A549 (cell line): ENCODE measurements at regions not wholly inside any gene's neighbourhood (a gene's known extent, or its start where the extent isn't known, plus 50 kb on each side); places are given as distances from the start of the nearest gene placed in this dataset.

Experiments used
- ATAC-seq, 2 experiments: fragments of 200-7000 bp in 1 of 2; fragments of >200 bp in 1 of 2; cut with Nextera tagmentation in 1 of 2; cut with Tn5 transposase in 1 of 2; 3 replicates each; pipeline versions ENCODE4 v1.8.0 to v1.9.1; 2018 to 2020; ENCODE audit warnings: mild to moderate bottlenecking in 1 of 2, moderate library complexity in 1 of 2
- CTCF ChIA-PET: fragments of 300-600 bp; sonication (Branson Sonifier 250); formaldehyde crosslinking; extraction: SDS; loops from one replicate; lab custom pipeline; 2021; ENCODE audit warnings: antibody characterized with exemption, inconsistent platforms; lab: Yijun Ruan, JAX
- POLR2A ChIA-PET: fragments of 350-600 bp; formaldehyde crosslinking; extraction: SDS; loops from one replicate; lab custom pipeline; 2021; ENCODE audit warnings: antibody characterized with exemption, inconsistent platforms; lab: Yijun Ruan, JAX
- DNase-seq, 2 experiments: peaks; one replicate each; pipeline versions ENCODE4 v3.0.0 to v3.0.0-alpha.2; 2011 to 2016; ENCODE audit warnings: low read depth in 1 of 2, low spot score in 1 of 2
- FAIRE-seq: peaks from 2 replicates; lab custom pipeline; 2011; peaks lifted over from hg19 to GRCh38; lab: Jason Lieb, UNC
- H3K27ac ChIP-seq, 2 experiments: fragments of >200 bp; sonication (Bioruptor Twin); formaldehyde crosslinking; 3 replicates each; pipeline ENCODE4 v1.5.1; 2016 to 2017
- H3K4me1 ChIP-seq: fragments of >200 bp; sonication (Bioruptor Twin); formaldehyde crosslinking; 3 replicates; pipeline ENCODE4 v1.6.1; 2016
- H3K4me2 ChIP-seq: fragments of >200 bp; sonication (Bioruptor Twin); formaldehyde crosslinking; 3 replicates; pipeline ENCODE4 v1.6.1; 2016
- H3K4me3 ChIP-seq: fragments of >200 bp; sonication (Bioruptor Twin); formaldehyde crosslinking; 3 replicates; pipeline ENCODE4 v1.5.1; 2016
- H3K9me3 ChIP-seq: fragments of >200 bp; sonication (Bioruptor Twin); formaldehyde crosslinking; 3 replicates; pipeline ENCODE4 v1.6.1; 2016
- CBX2 ChIP-seq: fragments of 200-600 bp; sonication (generic); IDR thresholded peaks from 2 replicates; pipeline ENCODE4 v1.6.1; 2016; ENCODE audit warnings: low read depth, mild to moderate bottlenecking, borderline replicate concordance
- CHD4 ChIP-seq: fragments of 200-600 bp; sonication (generic); IDR thresholded peaks from 2 replicates; pipeline ENCODE4 v1.6.1; 2016; ENCODE audit warnings: antibody characterized with exemption, mild to moderate bottlenecking, borderline replicate concordance
- FOXS1 ChIP-seq: fragments of 250-450 bp; sonication (Bioruptor Pico); IDR thresholded peaks from 2 replicates; pipeline ENCODE4 v1.5.0; 2020; ENCODE audit warnings: mild to moderate bottlenecking, moderate library complexity
- GATA3 ChIP-seq: IDR thresholded peaks from 2 replicates; pipeline ENCODE4 v1.6.1; 2012; ENCODE audit warnings: borderline replicate concordance
- HEYL ChIP-seq: fragments of 250-450 bp; sonication (Bioruptor Pico); IDR thresholded peaks from 2 replicates; pipeline ENCODE4 v1.8.0; 2021; ENCODE audit warnings: mild to moderate bottlenecking, moderate library complexity
- JUNB ChIP-seq: fragments of >200 bp; sonication (Bioruptor Twin); formaldehyde crosslinking; IDR thresholded peaks from 2 replicates; pipeline ENCODE4 v1.6.1; 2016
- KDM5A ChIP-seq: fragments of 200-600 bp; sonication (generic); IDR thresholded peaks from 2 replicates; pipeline ENCODE4 v1.6.1; 2016; ENCODE audit warnings: antibody characterized with exemption, mild to moderate bottlenecking
- MAFK ChIP-seq: fragments of 450-650 bp; IDR thresholded peaks from 2 replicates; pipeline ENCODE4 v1.6.1; 2014; ENCODE audit not compliant: partially characterized antibody
- NFE2L2 ChIP-seq: fragments of 150-350 bp; conservative IDR thresholded peaks from 2 replicates; pipeline ENCODE4 v1.6.1; 2014; ENCODE audit warnings: low read length
- NPAS2 ChIP-seq: fragments of 250-450 bp; sonication (Bioruptor Pico); IDR thresholded peaks from 2 replicates; pipeline ENCODE4 v1.8.0; 2022; ENCODE audit warnings: mild to moderate bottlenecking, moderate library complexity, borderline replicate concordance
- PHF8 ChIP-seq: fragments of 200-600 bp; sonication (generic); IDR thresholded peaks from 2 replicates; pipeline ENCODE4 v1.6.1; 2016; ENCODE audit warnings: low read depth, mild to moderate bottlenecking, antibody characterized with exemption, moderate library complexity, borderline replicate concordance
- RAD21 ChIP-seq, 2 experiments: fragments of >200 bp in 1 of 2; sonication (Bioruptor Twin) in 1 of 2; formaldehyde crosslinking in 1 of 2; IDR thresholded peaks in 1 of 2; conservative IDR thresholded peaks in 1 of 2; 2 replicates in 1 of 2; 3 replicates in 1 of 2; pipeline ENCODE4 v1.6.1; 2012 to 2018; ENCODE audit warnings: inconsistent platforms in 1 of 2
- SMC3 ChIP-seq: fragments of >200 bp; sonication (Bioruptor Twin); formaldehyde crosslinking; IDR thresholded peaks from 3 replicates; pipeline ENCODE4 v1.6.1; 2018; ENCODE audit warnings: inconsistent platforms
- SREBF2 ChIP-seq: fragments of 450-650 bp; IDR thresholded peaks from 2 replicates; pipeline ENCODE4 v1.6.1; 2014; ENCODE audit warnings: mild to moderate bottlenecking, moderate library complexity
- ZNF302 ChIP-seq: fragments of 250-450 bp; sonication (Bioruptor Pico); IDR thresholded peaks from 2 replicates; pipeline ENCODE4 v1.9.0; 2021; ENCODE audit warnings: inconsistent platforms, mild to moderate bottlenecking, moderate library complexity
- ZSCAN20 ChIP-seq: fragments of 250-450 bp; sonication (Bioruptor Pico); IDR thresholded peaks from 2 replicates; pipeline ENCODE4 v1.8.0; 2022; ENCODE audit warnings: mild to moderate bottlenecking, moderate library complexity
- WGBS: methylation state at CpG from one replicate; pipeline ENCODE4 v1.1.6; 2017; ENCODE audit errors: missing lambda C conversion rate; 5-methylcytosine and 5-hydroxymethylcytosine counted together
- TF ChIP-seq, protein P1 (sequence below): fragments of 200-600 bp; sonication (generic); IDR thresholded peaks from 2 replicates; pipeline ENCODE4 v1.6.1; 2016; ENCODE audit warnings: antibody characterized with exemption, mild to moderate bottlenecking, moderate library complexity
- TF ChIP-seq, protein P2 (sequence below): fragments of >200 bp; sonication (Bioruptor Twin); formaldehyde crosslinking; IDR thresholded peaks from 3 replicates; pipeline ENCODE4 v1.5.1; 2016
- TF ChIP-seq, protein P3 (sequence below): fragments of 150-350 bp; IDR thresholded peaks from 2 replicates; pipeline ENCODE4 v1.6.1; 2014; ENCODE audit warnings: low read depth, mild to moderate bottlenecking, low read length
- TF ChIP-seq, protein P4 (sequence below): IDR thresholded peaks from 2 replicates; pipeline ENCODE4 v1.6.1; 2012

DNA sequence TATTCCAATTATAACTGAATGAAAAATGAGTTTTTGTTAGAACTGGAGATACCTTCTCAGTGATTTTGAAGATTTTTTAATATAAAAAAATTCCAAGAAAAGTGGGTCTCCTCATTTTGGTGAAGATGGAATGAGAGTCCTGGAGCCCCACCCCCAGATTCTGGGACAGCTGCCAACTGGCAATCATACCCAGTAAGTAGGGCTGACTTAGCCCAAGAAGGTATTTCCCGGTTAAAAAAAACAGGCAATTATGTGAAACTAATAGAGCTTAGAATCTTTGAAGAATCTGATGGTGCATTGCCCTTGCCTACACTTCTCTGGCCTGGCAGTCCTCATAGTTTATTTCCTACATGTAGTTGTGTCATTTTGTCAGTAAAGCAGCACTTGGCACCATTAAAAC is 52.8 kb upstream of the VWDE start:
- H3K4me1 ChIP-seq = peaks cover 6% of the 10 kb centered on the region
- WGBS = 38% methylated on average over 1 of the region's 1 CpG
- TF ChIP-seq GATA3 (no peak), SMC3 (no peak), CBX2 (no peak), ZSCAN20 (CRISPR knock-in tag) (no peak), CHD4 (no peak), PHF8 (no peak)
- TF ChIP-seq, protein P1, sequence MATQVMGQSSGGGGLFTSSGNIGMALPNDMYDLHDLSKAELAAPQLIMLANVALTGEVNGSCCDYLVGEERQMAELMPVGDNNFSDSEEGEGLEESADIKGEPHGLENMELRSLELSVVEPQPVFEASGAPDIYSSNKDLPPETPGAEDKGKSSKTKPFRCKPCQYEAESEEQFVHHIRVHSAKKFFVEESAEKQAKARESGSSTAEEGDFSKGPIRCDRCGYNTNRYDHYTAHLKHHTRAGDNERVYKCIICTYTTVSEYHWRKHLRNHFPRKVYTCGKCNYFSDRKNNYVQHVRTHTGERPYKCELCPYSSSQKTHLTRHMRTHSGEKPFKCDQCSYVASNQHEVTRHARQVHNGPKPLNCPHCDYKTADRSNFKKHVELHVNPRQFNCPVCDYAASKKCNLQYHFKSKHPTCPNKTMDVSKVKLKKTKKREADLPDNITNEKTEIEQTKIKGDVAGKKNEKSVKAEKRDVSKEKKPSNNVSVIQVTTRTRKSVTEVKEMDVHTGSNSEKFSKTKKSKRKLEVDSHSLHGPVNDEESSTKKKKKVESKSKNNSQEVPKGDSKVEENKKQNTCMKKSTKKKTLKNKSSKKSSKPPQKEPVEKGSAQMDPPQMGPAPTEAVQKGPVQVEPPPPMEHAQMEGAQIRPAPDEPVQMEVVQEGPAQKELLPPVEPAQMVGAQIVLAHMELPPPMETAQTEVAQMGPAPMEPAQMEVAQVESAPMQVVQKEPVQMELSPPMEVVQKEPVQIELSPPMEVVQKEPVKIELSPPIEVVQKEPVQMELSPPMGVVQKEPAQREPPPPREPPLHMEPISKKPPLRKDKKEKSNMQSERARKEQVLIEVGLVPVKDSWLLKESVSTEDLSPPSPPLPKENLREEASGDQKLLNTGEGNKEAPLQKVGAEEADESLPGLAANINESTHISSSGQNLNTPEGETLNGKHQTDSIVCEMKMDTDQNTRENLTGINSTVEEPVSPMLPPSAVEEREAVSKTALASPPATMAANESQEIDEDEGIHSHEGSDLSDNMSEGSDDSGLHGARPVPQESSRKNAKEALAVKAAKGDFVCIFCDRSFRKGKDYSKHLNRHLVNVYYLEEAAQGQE = no peak
- TF ChIP-seq, all 56 proteins: peak for 0
- H3K4me2 ChIP-seq = 0 out of 3 replicates have a peak overlapping the region, but pooled peaks have one; percentile 9
- FAIRE-seq (no peak), ATAC-seq (no peak), DNase-seq (no peak)
- CTCF ChIA-PET = interaction anchor here (1.2 to 1.6 kb wide), 3 partner anchors 34 to 67 kb away, joined by 4 to 5 read pairs (median 5); no protein-coding TSS in a partner anchor
- no peak overlapping the region for H3K4me3 ChIP-seq
- H3K9me3 ChIP-seq = no peaks in the 10 kb centered on the region
- POLR2A ChIA-PET = no interaction called here
- no peak overlapping the region for H3K27ac ChIP-seq

DNA sequence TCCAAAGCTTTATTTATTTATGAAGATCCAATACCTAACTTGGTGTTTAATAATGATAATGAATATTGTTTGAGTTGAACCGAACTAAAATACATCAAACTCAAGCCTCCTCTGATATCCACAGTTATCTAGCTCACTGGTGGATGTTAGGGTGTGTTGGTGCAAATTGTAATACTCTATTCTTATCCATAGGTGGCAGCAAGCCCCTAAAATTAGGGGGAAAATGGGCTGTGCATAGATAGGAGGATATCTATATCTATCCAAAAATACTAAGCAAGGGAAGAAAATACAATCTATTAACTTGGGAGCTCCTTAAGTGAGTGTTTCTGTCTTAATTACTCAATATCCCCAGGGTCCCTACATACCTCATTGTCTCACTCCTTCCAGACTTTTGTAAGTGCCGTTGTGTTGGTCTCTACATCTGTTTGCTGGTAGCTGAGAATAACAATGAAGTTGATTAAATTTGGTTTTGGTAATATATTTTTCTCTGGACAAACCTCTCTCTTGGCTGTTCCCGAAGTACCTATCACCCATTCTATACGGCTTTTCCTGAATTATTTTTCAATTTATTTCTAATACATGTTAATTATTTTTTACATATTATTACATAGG is 55.0 kb upstream of the VWDE start:
- Histone ChIP-seq H3K4me2 (no peak overlapping the region), H3K4me1 (peaks cover 6% of the 10 kb centered on the region), H3K4me3 (no peak overlapping the region), H3K27ac (no peak overlapping the region), H3K9me3 (no peaks in the 10 kb centered on the region)
- TF ChIP-seq SMC3 = peak; percentile 47; the same call in 2 of the 3 replicates
- TF ChIP-seq, protein P2, sequence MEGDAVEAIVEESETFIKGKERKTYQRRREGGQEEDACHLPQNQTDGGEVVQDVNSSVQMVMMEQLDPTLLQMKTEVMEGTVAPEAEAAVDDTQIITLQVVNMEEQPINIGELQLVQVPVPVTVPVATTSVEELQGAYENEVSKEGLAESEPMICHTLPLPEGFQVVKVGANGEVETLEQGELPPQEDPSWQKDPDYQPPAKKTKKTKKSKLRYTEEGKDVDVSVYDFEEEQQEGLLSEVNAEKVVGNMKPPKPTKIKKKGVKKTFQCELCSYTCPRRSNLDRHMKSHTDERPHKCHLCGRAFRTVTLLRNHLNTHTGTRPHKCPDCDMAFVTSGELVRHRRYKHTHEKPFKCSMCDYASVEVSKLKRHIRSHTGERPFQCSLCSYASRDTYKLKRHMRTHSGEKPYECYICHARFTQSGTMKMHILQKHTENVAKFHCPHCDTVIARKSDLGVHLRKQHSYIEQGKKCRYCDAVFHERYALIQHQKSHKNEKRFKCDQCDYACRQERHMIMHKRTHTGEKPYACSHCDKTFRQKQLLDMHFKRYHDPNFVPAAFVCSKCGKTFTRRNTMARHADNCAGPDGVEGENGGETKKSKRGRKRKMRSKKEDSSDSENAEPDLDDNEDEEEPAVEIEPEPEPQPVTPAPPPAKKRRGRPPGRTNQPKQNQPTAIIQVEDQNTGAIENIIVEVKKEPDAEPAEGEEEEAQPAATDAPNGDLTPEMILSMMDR = peak; percentile 80
- TF ChIP-seq NFE2L2 = no peak
- TF ChIP-seq CHD4 = no peak
- peak; percentile 73 to 81 for TF ChIP-seq RAD21 (conservative IDR thresholded peaks at IDR 0.05 in 1 of 2, IDR thresholded peaks at IDR 0.05 in 1 of 2)
- DNase-seq (peak; percentile 41 to 43), ATAC-seq (peak; percentile 92 to 99), FAIRE-seq (peak; percentile 88)
- ChIA-PET POLR2A (no interaction called here), CTCF (interaction anchor here (0.6 to 3.3 kb wide), 43 partner anchors 8 to 1029 kb away, joined by 3 to 62 read pairs (median 6); no protein-coding TSS in a partner anchor)
- WGBS = 2% methylated on average over 4 of the region's 4 CpGs

DNA sequence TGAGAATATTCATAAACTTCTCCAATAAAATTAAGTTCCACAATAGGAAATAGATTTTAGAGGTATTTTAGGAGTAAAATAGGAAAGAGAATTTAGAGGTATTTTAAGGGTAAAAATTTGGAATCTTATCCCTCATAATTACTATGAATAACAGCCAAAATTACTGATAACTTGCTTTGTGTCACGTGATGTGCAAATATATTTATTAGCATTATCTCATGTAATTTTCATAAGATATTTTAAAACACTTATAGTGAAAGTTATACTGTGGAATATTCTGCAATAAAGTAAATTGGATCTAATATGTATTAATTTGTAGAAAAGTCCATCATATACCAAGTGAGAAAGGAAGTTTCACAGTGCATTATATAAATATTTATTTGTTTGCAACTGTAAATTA is 64.2 kb upstream of the VWDE start:
- FAIRE-seq (no peak), DNase-seq (no peak), ATAC-seq (no peak)
- 72% methylated on average over 1 of the region's 1 CpG for WGBS
- TF ChIP-seq ZNF302 (CRISPR knock-in tag) (no peak), NPAS2 (CRISPR knock-in tag) (no peak), HEYL (CRISPR knock-in tag) (no peak), SREBF2 (no peak), JUNB (no peak), KDM5A (no peak), CBX2 (no peak), PHF8 (no peak), FOXS1 (CRISPR knock-in tag) (no peak), SMC3 (no peak), RAD21 (conservative IDR thresholded peaks at IDR 0.05 in 1 of 2, IDR thresholded peaks at IDR 0.05 in 1 of 2) (no peak), MAFK (no peak)
- TF ChIP-seq, protein P3, sequence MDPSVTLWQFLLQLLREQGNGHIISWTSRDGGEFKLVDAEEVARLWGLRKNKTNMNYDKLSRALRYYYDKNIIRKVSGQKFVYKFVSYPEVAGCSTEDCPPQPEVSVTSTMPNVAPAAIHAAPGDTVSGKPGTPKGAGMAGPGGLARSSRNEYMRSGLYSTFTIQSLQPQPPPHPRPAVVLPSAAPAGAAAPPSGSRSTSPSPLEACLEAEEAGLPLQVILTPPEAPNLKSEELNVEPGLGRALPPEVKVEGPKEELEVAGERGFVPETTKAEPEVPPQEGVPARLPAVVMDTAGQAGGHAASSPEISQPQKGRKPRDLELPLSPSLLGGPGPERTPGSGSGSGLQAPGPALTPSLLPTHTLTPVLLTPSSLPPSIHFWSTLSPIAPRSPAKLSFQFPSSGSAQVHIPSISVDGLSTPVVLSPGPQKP = no peak
- TF ChIP-seq, protein P2 = no peak
- TF ChIP-seq, protein P4, sequence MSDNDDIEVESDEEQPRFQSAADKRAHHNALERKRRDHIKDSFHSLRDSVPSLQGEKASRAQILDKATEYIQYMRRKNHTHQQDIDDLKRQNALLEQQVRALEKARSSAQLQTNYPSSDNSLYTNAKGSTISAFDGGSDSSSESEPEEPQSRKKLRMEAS = no peak
- ChIA-PET CTCF (interaction anchor here (1.2 to 1.5 kb wide), 2 partner anchors 9 to 23 kb away, joined by 3 to 8 read pairs; no protein-coding TSS in a partner anchor), POLR2A (no interaction called here)
- H3K4me2 ChIP-seq = no peak overlapping the region
- H3K4me3 ChIP-seq = no peak overlapping the region
- H3K27ac ChIP-seq = no peak overlapping the region
- no peaks in the 10 kb centered on the region for H3K9me3 ChIP-seq
- no peaks in the 10 kb centered on the region for H3K4me1 ChIP-seq
